GM21723 (cell line): ENCODE measurements at regions not wholly inside any gene's neighbourhood (a gene's known extent, or its start where the extent isn't known, plus 50 kb on each side); places are given as distances from the start of the nearest gene placed in this dataset.

ENCODE experiments used
- ATAC-seq: cut with Tn5 transposase; IDR thresholded peaks from one replicate; pipeline ENCODE4 v1.9.1; 2021; ENCODE audit warnings: mild to moderate bottlenecking, moderate library complexity; ENCODE audit not compliant: unreplicated experiment

- ATAC-seq = no peak
Measured at GRCh38 chr12:68499616-68500015, 111.1 kb upstream of the RAP1B start.

DNA sequence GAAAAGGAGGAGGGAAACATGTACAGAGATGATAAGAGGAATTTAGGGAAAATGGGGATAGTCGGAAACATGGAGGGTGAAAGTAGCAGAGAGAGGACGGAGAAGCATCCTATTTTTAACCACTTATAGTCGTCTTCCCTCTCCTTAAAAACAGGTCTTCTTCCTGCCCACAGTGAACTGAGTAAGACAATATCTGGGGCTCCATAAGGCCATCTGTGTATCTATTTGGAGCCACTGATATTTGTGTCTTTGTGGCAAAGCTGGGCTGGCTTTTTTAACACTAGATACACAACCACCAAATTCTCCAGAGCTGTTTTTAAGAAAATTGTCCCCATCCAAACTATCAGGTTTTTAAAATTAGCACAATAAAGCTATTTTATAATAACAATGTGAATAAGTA lies 109.5 kb upstream of the RAP1B start:
- no peak for ATAC-seq

- ATAC-seq = no peak
Measured at GRCh38 chr12:68505970-68506369, 104.7 kb upstream of the RAP1B start.

DNA sequence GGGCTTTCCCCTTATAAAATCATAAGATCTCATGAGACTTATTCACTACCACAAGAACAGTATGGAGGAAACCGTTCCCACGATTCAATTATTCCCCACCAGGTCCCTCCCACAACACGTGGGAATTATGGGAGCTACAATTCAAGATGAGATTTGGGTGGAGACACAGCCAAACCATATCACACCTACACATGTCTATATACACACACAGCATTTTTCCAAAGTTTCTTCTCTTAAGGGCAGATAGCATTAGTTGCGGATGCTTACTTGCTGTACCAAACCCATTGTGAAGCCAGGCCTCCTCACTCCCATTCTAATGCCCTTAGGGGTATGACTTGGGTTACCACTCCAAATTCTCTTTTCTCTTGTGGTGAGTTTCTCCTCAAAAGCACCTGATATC lies 104.1 kb upstream of the RAP1B start:
- no peak for ATAC-seq

GRCh38 chr12:68507657-68508056 lies 103.0 kb upstream of the RAP1B start:
- no peak for ATAC-seq

GRCh38 chr12:68508576-68508975 lies 102.1 kb upstream of the RAP1B start:
- no peak for ATAC-seq

GRCh38 chr12:68509242-68509641 lies 101.5 kb upstream of the RAP1B start:
- ATAC-seq = no peak

DNA sequence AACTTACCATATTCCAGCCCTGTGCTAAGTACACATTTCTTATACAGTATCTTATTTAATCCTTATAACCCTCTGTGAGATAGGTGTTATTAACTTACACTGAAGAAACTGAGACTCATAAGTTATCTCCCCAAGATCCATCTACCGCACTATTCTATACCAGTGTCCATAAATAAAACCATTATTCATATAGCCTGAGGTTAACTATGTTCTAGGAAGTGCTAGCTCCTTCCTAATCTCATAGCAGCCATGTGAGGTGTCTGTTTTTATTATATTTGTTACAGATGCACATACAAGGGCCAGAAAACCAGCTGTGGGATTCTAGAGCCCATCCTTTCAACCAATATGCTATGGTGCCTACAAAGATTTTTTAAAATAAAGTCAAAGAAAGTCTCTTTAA lies 100.3 kb upstream of the RAP1B start:
- ATAC-seq = no peak

- no peak for ATAC-seq
Measured at GRCh38 chr12:68514807-68515411, 95.8 kb upstream of the RAP1B start.

DNA sequence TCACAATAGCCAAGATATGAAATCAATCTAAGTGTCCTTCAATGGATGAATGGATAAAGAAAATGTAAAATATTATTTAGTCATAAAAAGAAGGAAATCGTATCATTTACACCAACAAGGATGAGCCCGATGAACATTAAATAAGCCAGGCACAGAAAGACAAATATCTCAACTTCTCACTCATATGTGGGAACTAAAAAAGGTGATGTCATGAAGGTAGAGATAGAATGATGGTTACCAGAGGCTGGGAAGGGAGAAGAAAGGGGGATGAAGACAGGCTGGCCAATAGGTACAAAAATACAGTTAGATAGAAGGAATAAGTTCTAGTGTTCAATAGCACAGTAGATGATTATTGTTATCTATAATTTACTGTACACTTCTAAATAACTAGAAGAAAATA lies 94.9 kb upstream of the RAP1B start:
- ATAC-seq = no peak

GRCh38 chr12:68521321-68521839 lies 89.3 kb upstream of the RAP1B start:
- no peak for ATAC-seq

GRCh38 chr12:68521848-68522502 lies 88.7 kb upstream of the RAP1B start:
- no peak for ATAC-seq

DNA sequence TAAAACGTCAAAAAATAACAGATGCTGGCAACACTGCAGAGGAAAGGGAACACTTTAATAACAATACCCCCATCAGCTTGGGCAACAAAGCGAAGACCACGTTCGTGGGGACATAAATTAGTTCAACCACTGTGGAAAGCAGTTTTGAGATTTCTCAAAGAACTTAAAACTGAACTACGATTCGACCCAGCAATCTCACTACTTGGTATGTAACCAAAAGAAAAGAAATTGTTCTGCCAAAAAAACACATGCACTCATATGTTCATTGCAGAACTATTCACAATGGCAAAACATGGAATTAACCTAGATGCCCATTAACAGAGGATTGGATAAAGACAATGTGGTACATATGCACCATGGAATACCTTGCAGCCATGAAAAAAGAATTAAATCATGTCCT lies 81.2 kb upstream of the RAP1B start:
- ATAC-seq = no peak

- no peak for ATAC-seq
Measured at GRCh38 chr12:68529869-68530268, 80.8 kb upstream of the RAP1B start.

GRCh38 chr12:68530299-68530698 lies 80.4 kb upstream of the RAP1B start:
- ATAC-seq = no peak

DNA sequence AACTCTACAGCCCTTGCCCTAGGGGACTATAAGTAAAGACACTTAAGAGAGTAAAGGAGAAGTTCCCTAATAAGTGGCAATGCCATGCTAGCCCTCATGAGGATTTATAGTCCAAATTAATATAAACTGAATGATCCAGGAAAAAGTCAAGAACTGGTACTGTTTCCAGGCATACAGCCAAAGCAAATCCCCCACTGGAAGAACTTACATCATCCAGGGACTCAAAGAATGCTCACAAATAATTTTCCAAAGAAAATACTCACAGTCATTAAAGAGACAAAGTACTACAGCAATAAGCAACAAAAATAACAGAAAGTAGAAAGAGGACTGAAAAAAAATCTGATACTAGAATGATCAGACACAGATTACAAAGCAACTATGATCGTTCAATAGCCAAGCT lies 79.7 kb upstream of the RAP1B start:
- no peak for ATAC-seq

GRCh38 chr12:68532204-68532886 lies 78.4 kb upstream of the RAP1B start:
- no peak for ATAC-seq

DNA sequence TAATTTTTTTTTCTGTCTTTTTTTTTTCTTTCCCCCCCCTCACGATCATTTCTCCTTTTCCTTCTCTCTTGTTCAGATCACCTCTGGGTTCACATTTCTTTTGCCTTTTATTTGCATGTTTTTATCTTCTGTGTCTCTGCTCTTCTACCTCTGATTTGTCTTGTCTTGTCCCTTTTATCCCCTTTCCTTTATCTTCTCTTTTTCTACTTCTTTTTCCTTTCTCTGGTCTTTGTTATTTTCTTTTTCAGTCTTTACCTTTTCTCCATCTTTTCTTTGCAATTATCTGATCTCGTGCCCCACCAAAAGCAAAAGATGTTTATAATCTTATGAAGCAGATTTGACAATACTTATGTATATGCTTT lies 77.8 kb upstream of the RAP1B start:
- ATAC-seq = no peak

- no peak for ATAC-seq
Measured at GRCh38 chr12:68534108-68534507, 76.6 kb upstream of the RAP1B start.

GRCh38 chr12:68536885-68537485 lies 73.7 kb upstream of the RAP1B start:
- ATAC-seq = no peak

- no peak for ATAC-seq
Measured at GRCh38 chr12:68537571-68537970, 73.1 kb upstream of the RAP1B start.
